HepG2 (cell line): ENCODE measurements at regions not wholly inside any gene's neighbourhood (a gene's known extent, or its start where the extent isn't known, plus 50 kb on each side); places are given as distances from the start of the nearest gene placed in this dataset.

Experiments used
- ATAC-seq: fragments of 200-7000 bp; cut with Tn5 transposase; 3 replicates; pipeline ENCODE4 v1.9.1; 2020; ENCODE audit warnings: mild to moderate bottlenecking, moderate library complexity
- BruUV-seq: library from RNA; stranded (reverse); fragments of 400-500 nt; replicated peaks from 2 replicates; lab custom pipeline; 2021; lab: Mats Ljungman, UMichigan
- CTCF ChIA-PET: fragments of 300-600 bp; formaldehyde crosslinking; extraction: SDS; loops from one replicate; lab custom pipeline; 2021; ENCODE audit warnings: low total read pairs, inconsistent platforms, low intra/inter-chr PET ratio; lab: Yijun Ruan, JAX
- POLR2A ChIA-PET: fragments of 350-600 bp; sonication (Branson Sonifier 250); formaldehyde crosslinking; loops from one replicate; lab custom pipeline; 2020; ENCODE audit warnings: antibody characterized with exemption, inconsistent platforms; lab: Yijun Ruan, JAX
- DNase-seq: peaks from one replicate; pipeline ENCODE4 v3.0.0-alpha.2; 2015; ENCODE audit warnings: low spot score
- FAIRE-seq: peaks from 3 replicates; lab custom pipeline; 2011; peaks lifted over from hg19 to GRCh38; lab: Jason Lieb, UNC
- H2AFZ ChIP-seq: one replicate; pipeline ENCODE4 v1.6.1; 2011; ENCODE audit warnings: low read length, inconsistent platforms
- H3K27ac ChIP-seq: fragments of 300-600 bp; 3 replicates; pipeline ENCODE4 v1.8.0; 2011; ENCODE audit warnings: mixed run types, mild to moderate bottlenecking, mixed read lengths, low read length, inconsistent platforms; ENCODE audit not compliant: insufficient read depth; ENCODE audit errors: extremely low read length
- H3K27me3 ChIP-seq, 2 experiments: fragments of 200-600 bp in 1 of 2; 2 replicates in 1 of 2; 3 replicates in 1 of 2; pipeline versions ENCODE4 v1.6.0 to v1.8.0; 2011; ENCODE audit warnings: low read length in 2 of 2, mild to moderate bottlenecking in 2 of 2, moderate library complexity in 2 of 2, inconsistent platforms in 1 of 2; ENCODE audit not compliant: insufficient read depth in 2 of 2, control insufficient read depth in 1 of 2
- H3K36me3 ChIP-seq, 2 experiments: fragments of 200-600 bp in 1 of 2; replicated peaks in 1 of 2; 2 replicates in 1 of 2; 3 replicates in 1 of 2; pipeline versions ENCODE4 v1.5.1 to v1.8.0; 2011; ENCODE audit warnings: low read length in 2 of 2, inconsistent platforms in 1 of 2; ENCODE audit not compliant: insufficient read depth in 2 of 2, control insufficient read depth in 1 of 2
- H3K4me1 ChIP-seq: 2 replicates; pipeline ENCODE4 v1.5.1; 2012; ENCODE audit warnings: low read length, inconsistent platforms; ENCODE audit not compliant: insufficient read depth
- H3K4me2 ChIP-seq: 2 replicates; pipeline ENCODE4 v1.6.0; 2011; ENCODE audit warnings: low read depth, low read length, inconsistent platforms
- H3K4me3 ChIP-seq, 3 experiments: fragments of 200-600 bp in 1 of 3; sonication (generic), shearing (Covaris generic) in 1 of 3; replicated peaks in 1 of 3; 2 replicates each; pipeline ENCODE4 v1.5.1; 2011 to 2016; ENCODE audit warnings: low read length in 3 of 3, inconsistent platforms in 2 of 3, low read depth in 2 of 3, mild to moderate bottlenecking in 2 of 3, control low read depth in 1 of 3, mixed read lengths in 1 of 3; ENCODE audit not compliant: insufficient read depth in 1 of 3
- H3K79me2 ChIP-seq: one replicate; pipeline ENCODE4 v1.6.1; 2011; ENCODE audit warnings: low read length, inconsistent platforms; ENCODE audit not compliant: insufficient read depth
- H3K9ac ChIP-seq: 2 replicates; pipeline ENCODE4 v1.6.0; 2011; ENCODE audit warnings: mild to moderate bottlenecking, low read depth, low read length, inconsistent platforms; ENCODE audit not compliant: insufficient read depth
- H3K9me3 ChIP-seq: 2 replicates; pipeline ENCODE4 v1.5.1; 2012; ENCODE audit warnings: mild to moderate bottlenecking, low read length
- H4K20me1 ChIP-seq: 2 replicates; pipeline ENCODE4 v1.6.0; 2011; ENCODE audit warnings: inconsistent platforms, mild to moderate bottlenecking, low read length, moderate library complexity; ENCODE audit not compliant: insufficient read depth
- CEBPB ChIP-seq: IDR thresholded peaks from 2 replicates; pipeline ENCODE4 v1.6.1; 2011; ENCODE audit warnings: low read depth, low read length, improper control_type of control experiment, borderline replicate concordance
- CENPT ChIP-seq: sonication (generic); formaldehyde crosslinking; IDR thresholded peaks from 2 replicates; pipeline ENCODE4 v1.8.0; 2022; ENCODE audit warnings: low read depth, mild to moderate bottlenecking, moderate library complexity, missing genetic modification reagents
- HOXD1 ChIP-seq: sonication (generic); formaldehyde crosslinking; IDR thresholded peaks from 2 replicates; pipeline ENCODE4 v1.5.0; 2020; ENCODE audit warnings: missing genetic modification reagents
- PHF20 ChIP-seq: sonication (generic); formaldehyde crosslinking; IDR thresholded peaks from 2 replicates; pipeline ENCODE4 v1.5.0; 2020; ENCODE audit warnings: mild to moderate bottlenecking, missing genetic modification reagents
- PRDM10 ChIP-seq: sonication (generic); formaldehyde crosslinking; IDR thresholded peaks from 2 replicates; pipeline ENCODE4 v1.4.0; 2020; ENCODE audit warnings: low read depth, missing genetic modification reagents
- SMAD1 ChIP-seq: sonication (generic); formaldehyde crosslinking; IDR thresholded peaks from 2 replicates; pipeline ENCODE4 v1.4.0; 2020; ENCODE audit warnings: missing genetic modification reagents, low read depth, mild to moderate bottlenecking, borderline replicate concordance
- ZNF317 ChIP-seq: sonication (generic); formaldehyde crosslinking; IDR thresholded peaks from 2 replicates; pipeline ENCODE4 v1.5.0; 2020; ENCODE audit warnings: mild to moderate bottlenecking, missing genetic modification reagents
- ZNF34 ChIP-seq: sonication (generic); formaldehyde crosslinking; IDR thresholded peaks from 2 replicates; pipeline ENCODE4 v1.4.0; 2020; ENCODE audit warnings: mild to moderate bottlenecking, missing genetic modification reagents, borderline replicate concordance
- WGBS: methylation state at CpG from one replicate; pipeline ENCODE4 v1.1.6; 2017; ENCODE audit warnings: low lambda C conversion rate; 5-methylcytosine and 5-hydroxymethylcytosine counted together
- in situ Hi-C: cut with HindIII; loops from 2 replicates; pipeline ENCODE4 v1.10.0; 2017; ENCODE audit warnings: low pct_unique_long_range_greater_than_20kb; ENCODE audit not compliant: extremely low pct_ligation_motif_present
- intact Hi-C: fragments of 100-400 bp; cut with micrococcal nuclease; formaldehyde crosslinking; loops from one replicate; pipeline ENCODE4 v1.10.0; 2022; ENCODE audit not compliant: unreplicated experiment

GRCh38 chr3:181791056-181791955 lies 79.6 kb downstream of the SOX2 start (continued):
- TF ChIP-seq PRDM10 (CRISPR knock-in tag) (no peak), ZNF317 (CRISPR knock-in tag) (no peak), SMAD1 (CRISPR knock-in tag) (no peak), CENPT (CRISPR knock-in tag) (no peak), HOXD1 (CRISPR knock-in tag) (no peak), ZNF34 (CRISPR knock-in tag) (no peak)

- CTCF ChIA-PET, result no interaction called here
- intact Hi-C loops, result no loop called here
- no TSS peak for BruUV-seq
- no peak overlapping the region for H3K9ac ChIP-seq
- no peak overlapping the region for H3K27ac ChIP-seq
- H3K4me2 ChIP-seq, result no peak overlapping the region
- H3K4me1 ChIP-seq, result no peaks in the 10 kb centered on the region
- H3K4me3 ChIP-seq, result no peak overlapping the region
- POLR2A ChIA-PET, result no interaction called here
- TF ChIP-seq CEBPB (peak; percentile 65), PHF20 (no peak)
- in situ Hi-C loops, result no loop called here
- no peaks in the 10 kb centered on the region for H3K79me2 ChIP-seq
- FAIRE-seq (no peak), ATAC-seq (no peak), DNase-seq (no peak)
- no peak overlapping the region for H2AFZ ChIP-seq
- H3K36me3 ChIP-seq, result no peaks in the 10 kb centered on the region
- WGBS, result 30% methylated on average over 7 of the region's 7 CpGs
- no peaks in the 10 kb centered on the region for H4K20me1 ChIP-seq
- 0 out of 5 replicates have a peak, but pooled peaks cover 0 to 1% of the 10 kb centered on the region in 2 experiments for H3K27me3 ChIP-seq
- H3K9me3 ChIP-seq, result no peaks in the 10 kb centered on the region
Measured at GRCh38 chr3:181793006-181793405, 81.3 kb downstream of the SOX2 start.
